CD4-positive, alpha-beta T cell treated with Interleukin-17A for 1 hour (primary cell): ENCODE measurements at regions not wholly inside any gene's neighbourhood (a gene's known extent, or its start where the extent isn't known, plus 50 kb on each side); places are given as distances from the start of the nearest gene placed in this dataset.
A peak's percentile ranks its signal among the peaks of the same experiment; 100 is the strongest.
"Not testable (repeated sequence)": the region's sequence is repeated elsewhere in the genome, so short reads cannot be mapped to it uniquely, and the experiment has no call there.

Source experiments
- DNase-seq: peaks from one replicate; pipeline ENCODE4 v3.0.0-alpha.2; 2020

- no peak for DNase-seq
Observed at GRCh38 chr12:123061441-123062205, 81.1 kb downstream of the ARL6IP4 start.

GRCh38 chr12:123059500-123059899 is 79.0 kb downstream of the ARL6IP4 start:
- no peak for DNase-seq

- DNase-seq: no peak
Observed at GRCh38 chr12:123058980-123059379, 78.5 kb downstream of the ARL6IP4 start.

- no peak for DNase-seq
Observed at GRCh38 chr12:123058481-123058880, 78.0 kb downstream of the ARL6IP4 start.

- DNase-seq: no peak
Observed at GRCh38 chr12:123057513-123058265, 77.2 kb downstream of the ARL6IP4 start.

GRCh38 chr12:123056709-123057108 is 76.2 kb downstream of the ARL6IP4 start:
- DNase-seq: no peak

GRCh38 chr12:123056053-123056452 is 75.6 kb downstream of the ARL6IP4 start:
- no peak for DNase-seq

- no peak for DNase-seq
Observed at GRCh38 chr12:123055281-123055766, 74.8 kb downstream of the ARL6IP4 start.

GRCh38 chr12:123054371-123054770 is 73.9 kb downstream of the ARL6IP4 start:
- DNase-seq: no peak

- DNase-seq: no peak
Observed at GRCh38 chr12:123051556-123051955, 71.1 kb downstream of the ARL6IP4 start.

GRCh38 chr12:123050913-123051312 is 70.4 kb downstream of the ARL6IP4 start:
- no peak for DNase-seq

- DNase-seq: no peak
Observed at GRCh38 chr12:123050331-123050831, 69.9 kb downstream of the ARL6IP4 start.

GRCh38 chr12:123049398-123050240 is 69.1 kb downstream of the ARL6IP4 start:
- DNase-seq: no peak

- not testable (repeated sequence) for DNase-seq
Observed at GRCh38 chr12:123047892-123048291, 67.4 kb downstream of the ARL6IP4 start.

GRCh38 chr12:123047289-123047688 is 66.8 kb downstream of the ARL6IP4 start:
- no peak for DNase-seq

- DNase-seq: no peak
Observed at GRCh38 chr12:123046431-123046830, 66.0 kb downstream of the ARL6IP4 start.

GRCh38 chr12:123045678-123046077 is 65.2 kb downstream of the ARL6IP4 start:
- DNase-seq: no peak

GRCh38 chr12:123044351-123044750 is 63.9 kb downstream of the ARL6IP4 start:
- no peak for DNase-seq

- peak; percentile 69 for DNase-seq
Observed at GRCh38 chr12:123043536-123044001, 63.1 kb downstream of the ARL6IP4 start.

- no peak for DNase-seq
Observed at GRCh38 chr12:123042833-123043232, 62.4 kb downstream of the ARL6IP4 start.

- no peak for DNase-seq
Observed at GRCh38 chr12:123041811-123042655, 61.6 kb downstream of the ARL6IP4 start.

- DNase-seq: no peak
Observed at GRCh38 chr12:123041042-123041531, 60.6 kb downstream of the ARL6IP4 start.
